Esophagus muscularis mucosa (tissue), 3 donors: ENCODE measurements at regions not wholly inside any gene's neighbourhood (a gene's known extent, or its start where the extent isn't known, plus 50 kb on each side); places are given as distances from the start of the nearest gene placed in this dataset.

Source experiments
- POLR2A ChIP-seq: fragments of 450-650 bp; IDR thresholded peaks from one replicate; pipeline ENCODE4 v1.6.1; 2017; ENCODE audit warnings: antibody characterized with exemption, moderate library complexity, mild to moderate bottlenecking, low read depth
- POLR2AphosphoS5 ChIP-seq, 2 donors: sonication (generic); formaldehyde crosslinking; IDR thresholded peaks; one replicate each; pipeline ENCODE4 v1.6.1; 2017; ENCODE audit warnings: antibody characterized with exemption in 2 of 2
- TF ChIP-seq, protein P1 (sequence below), 3 experiments: fragments of 200-600 bp in 2 of 3; fragments of 450-650 bp in 1 of 3; sonication (generic) in 2 of 3; IDR thresholded peaks; one replicate each; pipeline ENCODE4 v1.5.1; 2017 to 2019; ENCODE audit warnings: antibody characterized with exemption in 3 of 3, mild to moderate bottlenecking in 2 of 3, moderate library complexity in 1 of 3

DNA sequence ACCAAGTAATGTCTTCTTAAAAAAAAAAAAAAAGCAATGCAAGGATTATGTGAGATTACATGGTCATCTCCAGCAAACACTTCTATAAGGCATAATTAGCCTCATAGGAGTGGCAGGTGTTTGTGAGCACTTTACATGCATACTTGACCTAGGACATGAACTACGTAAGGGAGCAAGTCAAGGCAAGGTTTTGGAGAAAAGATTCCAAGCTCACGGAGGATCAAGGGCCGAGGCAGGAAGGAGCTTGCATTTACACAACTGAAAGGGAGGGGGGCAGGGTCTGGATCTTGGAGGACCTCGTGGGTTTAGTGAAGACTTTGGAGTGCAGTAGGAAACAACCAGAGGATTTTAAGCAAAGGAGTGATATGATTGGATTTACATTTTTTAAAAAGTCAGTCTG, 112.5 kb downstream of the CCER1 start:
- TF ChIP-seq, protein P1, sequence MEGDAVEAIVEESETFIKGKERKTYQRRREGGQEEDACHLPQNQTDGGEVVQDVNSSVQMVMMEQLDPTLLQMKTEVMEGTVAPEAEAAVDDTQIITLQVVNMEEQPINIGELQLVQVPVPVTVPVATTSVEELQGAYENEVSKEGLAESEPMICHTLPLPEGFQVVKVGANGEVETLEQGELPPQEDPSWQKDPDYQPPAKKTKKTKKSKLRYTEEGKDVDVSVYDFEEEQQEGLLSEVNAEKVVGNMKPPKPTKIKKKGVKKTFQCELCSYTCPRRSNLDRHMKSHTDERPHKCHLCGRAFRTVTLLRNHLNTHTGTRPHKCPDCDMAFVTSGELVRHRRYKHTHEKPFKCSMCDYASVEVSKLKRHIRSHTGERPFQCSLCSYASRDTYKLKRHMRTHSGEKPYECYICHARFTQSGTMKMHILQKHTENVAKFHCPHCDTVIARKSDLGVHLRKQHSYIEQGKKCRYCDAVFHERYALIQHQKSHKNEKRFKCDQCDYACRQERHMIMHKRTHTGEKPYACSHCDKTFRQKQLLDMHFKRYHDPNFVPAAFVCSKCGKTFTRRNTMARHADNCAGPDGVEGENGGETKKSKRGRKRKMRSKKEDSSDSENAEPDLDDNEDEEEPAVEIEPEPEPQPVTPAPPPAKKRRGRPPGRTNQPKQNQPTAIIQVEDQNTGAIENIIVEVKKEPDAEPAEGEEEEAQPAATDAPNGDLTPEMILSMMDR (IDR thresholded peaks at IDR 0.05) = no peak
- no peak for TF ChIP-seq POLR2A
- no peak for TF ChIP-seq POLR2AphosphoS5 (IDR thresholded peaks at IDR 0.05)
